GM21526 (cell line): ENCODE measurements at regions not wholly inside any gene's neighbourhood (a gene's known extent, or its start where the extent isn't known, plus 50 kb on each side); places are given as distances from the start of the nearest gene placed in this dataset.
A peak's percentile ranks its signal among the peaks of the same experiment; 100 is the strongest.

Experiments
- ATAC-seq: cut with Tn5 transposase; IDR thresholded peaks from one replicate; pipeline ENCODE4 v1.9.1; 2021; ENCODE audit warnings: moderate library complexity; ENCODE audit not compliant: unreplicated experiment, low FRiP score

GRCh38 chr16:73616770-73617169 is 568.8 kb upstream of the ZFHX3 start:
- ATAC-seq = no peak

GRCh38 chr16:73616166-73616753 is 568.3 kb upstream of the ZFHX3 start:
- no peak for ATAC-seq

- no peak for ATAC-seq
These were observed 567.4 kb upstream of the ZFHX3 start for GRCh38 chr16:73615071-73615940.

- ATAC-seq = no peak
These were observed 566.2 kb upstream of the ZFHX3 start for GRCh38 chr16:73614131-73614530.

GRCh38 chr16:73610605-73611156 is 562.8 kb upstream of the ZFHX3 start:
- no peak for ATAC-seq

GRCh38 chr16:73610160-73610559 is 562.2 kb upstream of the ZFHX3 start:
- ATAC-seq = no peak

GRCh38 chr16:73608911-73609310 is 561.0 kb upstream of the ZFHX3 start:
- ATAC-seq = no peak

GRCh38 chr16:73605309-73605708 is 557.4 kb upstream of the ZFHX3 start:
- ATAC-seq = no peak

- peak; percentile 78 for ATAC-seq
These were observed 554.0 kb upstream of the ZFHX3 start for GRCh38 chr16:73601911-73602310.

GRCh38 chr16:73599870-73600269 is 551.9 kb upstream of the ZFHX3 start:
- no peak for ATAC-seq

- ATAC-seq = no peak
These were observed 551.4 kb upstream of the ZFHX3 start for GRCh38 chr16:73599351-73599750.

- ATAC-seq = no peak
These were observed 536.2 kb upstream of the ZFHX3 start for GRCh38 chr16:73584157-73584556.

- no peak for ATAC-seq
These were observed 524.4 kb upstream of the ZFHX3 start for GRCh38 chr16:73572135-73572828.

- no peak for ATAC-seq
These were observed 521.5 kb upstream of the ZFHX3 start for GRCh38 chr16:73569266-73569980.

- no peak for ATAC-seq
These were observed 520.8 kb upstream of the ZFHX3 start for GRCh38 chr16:73568769-73569168.

GRCh38 chr16:73565925-73566324 is 518.0 kb upstream of the ZFHX3 start:
- ATAC-seq = no peak

- no peak for ATAC-seq
These were observed 517.3 kb upstream of the ZFHX3 start for GRCh38 chr16:73565263-73565662.

- ATAC-seq = no peak
These were observed 515.8 kb upstream of the ZFHX3 start for GRCh38 chr16:73563709-73564108.

GRCh38 chr16:73560497-73560896 is 512.6 kb upstream of the ZFHX3 start:
- no peak for ATAC-seq

- ATAC-seq = no peak
These were observed 510.3 kb upstream of the ZFHX3 start for GRCh38 chr16:73558219-73558618.
